Testis (tissue), 2 donors: ENCODE measurements at regions not wholly inside any gene's neighbourhood (a gene's known extent, or its start where the extent isn't known, plus 50 kb on each side); places are given as distances from the start of the nearest gene placed in this dataset.
"Not testable (repeated sequence)": the region's sequence is repeated elsewhere in the genome, so short reads cannot be mapped to it uniquely, and the experiment has no call there.

Experiments used
- CTCF ChIP-seq, 3 experiments: fragments of 450-650 bp in 2 of 3; fragments of 200-600 bp in 1 of 3; sonication (generic) in 1 of 3; IDR thresholded peaks; one replicate each; pipeline ENCODE4 v1.5.1; 2016 to 2019; ENCODE audit warnings: antibody characterized with exemption in 3 of 3, mild to moderate bottlenecking in 2 of 3, moderate library complexity in 1 of 3
- POLR2A ChIP-seq: fragments of 450-650 bp; IDR thresholded peaks from one replicate; pipeline ENCODE4 v1.6.1; 2017; ENCODE audit warnings: antibody characterized with exemption, mild to moderate bottlenecking, moderate library complexity

GRCh38 chr6:133789449-133789848 is 99.5 kb upstream of the TCF21 start:
- TF ChIP-seq CTCF (IDR thresholded peaks at IDR 0.05); POLR2A: not testable (repeated sequence)
